CD4-positive, alpha-beta memory T cell (primary cell): ENCODE measurements at regions not wholly inside any gene's neighbourhood (a gene's known extent, or its start where the extent isn't known, plus 50 kb on each side); places are given as distances from the start of the nearest gene placed in this dataset.
A peak's percentile ranks its signal among the peaks of the same experiment; 100 is the strongest.

Experiments
- CTCF ChIA-PET: fragments of 350-600 bp; sonication (Branson Sonifier 250); formaldehyde crosslinking; loops from one replicate; lab custom pipeline; 2021; ENCODE audit warnings: inconsistent platforms; ENCODE audit not compliant: partially characterized antibody; lab: Charles Lee
- POLR2A ChIA-PET: fragments of 350-600 bp; sonication (Branson Sonifier 250); formaldehyde crosslinking; loops from one replicate; lab custom pipeline; 2021; ENCODE audit not compliant: partially characterized antibody; lab: Charles Lee
- DNase-seq, 5 donors: peaks; one replicate each; pipeline versions ENCODE4 v3.0.0 to v3.0.0-alpha.2; 2020 to 2022; ENCODE audit warnings: mixed read lengths in 1 of 5
- H3K27ac ChIP-seq: one replicate; pipeline ENCODE4 v1.7.0; 2013; ENCODE audit warnings: low read depth, low read length
- H3K27me3 ChIP-seq: 2 replicates; pipeline ENCODE4 v1.7.0; 2013; ENCODE audit warnings: mild to moderate bottlenecking, low read length, moderate library complexity; ENCODE audit not compliant: insufficient read depth
- H3K36me3 ChIP-seq: 2 replicates; pipeline ENCODE4 v1.7.0; 2013; ENCODE audit warnings: mild to moderate bottlenecking, low read length, moderate library complexity; ENCODE audit not compliant: insufficient read depth
- H3K4me1 ChIP-seq: 2 replicates; pipeline ENCODE4 v1.7.0; 2013; ENCODE audit warnings: mild to moderate bottlenecking, low read length, moderate library complexity; ENCODE audit not compliant: insufficient read depth
- H3K4me3 ChIP-seq, 2 donors: one replicate each; pipeline ENCODE4 v1.7.0; 2013; ENCODE audit warnings: low read length in 2 of 2, mild to moderate bottlenecking in 1 of 2
- H3K9me3 ChIP-seq, 2 donors: one replicate each; pipeline ENCODE4 v1.7.0; 2013; ENCODE audit warnings: low read length in 2 of 2, control low read depth in 1 of 2; ENCODE audit not compliant: control insufficient read depth in 1 of 2
- H3K27ac Mint-ChIP-seq, 7 donors: one replicate each; pipeline ENCODE4 v1.8.0; 2020 to 2021; ENCODE audit warnings: mixed read lengths in 7 of 7, mild to moderate bottlenecking in 6 of 7, inconsistent platforms in 3 of 7, moderate library complexity in 3 of 7
- H3K27me3 Mint-ChIP-seq, 2 donors: one replicate each; pipeline ENCODE4 v1.8.0; 2020 to 2021; ENCODE audit warnings: mixed read lengths in 2 of 2
- H3K36me3 Mint-ChIP-seq, 2 donors: one replicate each; pipeline ENCODE4 v1.8.0; 2020 to 2021; ENCODE audit warnings: mixed read lengths in 2 of 2, inconsistent platforms in 1 of 2, mild to moderate bottlenecking in 1 of 2
- H3K4me1 Mint-ChIP-seq, 4 donors: one replicate each; pipeline ENCODE4 v1.8.0; 2020 to 2021; ENCODE audit warnings: mixed read lengths in 4 of 4, mild to moderate bottlenecking in 1 of 4
- H3K4me3 Mint-ChIP-seq, 8 donors: one replicate each; pipeline ENCODE4 v1.8.0; 2020 to 2021; ENCODE audit warnings: mixed read lengths in 8 of 8, mild to moderate bottlenecking in 7 of 8, moderate library complexity in 6 of 8, inconsistent platforms in 3 of 8
- H3K9me3 Mint-ChIP-seq, 8 donors: one replicate each; pipeline ENCODE4 v1.8.0; 2020 to 2021; ENCODE audit warnings: mixed read lengths in 8 of 8, mild to moderate bottlenecking in 5 of 8, inconsistent platforms in 3 of 8, moderate library complexity in 1 of 8
- intact Hi-C: fragments of 100-400 bp; cut with micrococcal nuclease; formaldehyde crosslinking; loops from one replicate; pipeline ENCODE4 v1.15.1; 2023

GRCh38 chr10:33621101-33621500, 286.6 kb upstream of the NRP1 start:
- no peaks in the 10 kb centered on the region for H3K4me1 Mint-ChIP-seq
- DNase-seq, result no peak
- Histone ChIP-seq H3K27me3 (no peaks in the 10 kb centered on the region), H3K27ac (no peak overlapping the region), H3K9me3 (no peaks in the 10 kb centered on the region), H3K36me3 (no peaks in the 10 kb centered on the region), H3K4me3 (no peak overlapping the region), H3K4me1 (no peaks in the 10 kb centered on the region)
- H3K4me3 Mint-ChIP-seq, result no peak overlapping the region
- peaks cover 3 to 5% of the 10 kb centered on the region in 2 donors for H3K27me3 Mint-ChIP-seq
- H3K36me3 Mint-ChIP-seq, result no peaks in the 10 kb centered on the region
- ChIA-PET CTCF (no interaction called here), POLR2A (no interaction called here)
- H3K9me3 Mint-ChIP-seq, result peaks cover 0 to 2% (median 0%) of the 10 kb centered on the region in 8 donors
- intact Hi-C loops, result no loop called here
- no peak overlapping the region for H3K27ac Mint-ChIP-seq

- CTCF ChIA-PET, result no interaction called here
- no peak overlapping the region for H3K4me3 ChIP-seq
- Mint-ChIP-seq H3K9me3 (peaks cover 0 to 6% (median 3%) of the 10 kb centered on the region in 8 donors), H3K4me3 (no peak overlapping the region), H3K4me1 (peaks cover 0 to under 1% (median 0%) of the 10 kb centered on the region in 4 donors), H3K27ac (no peak overlapping the region), H3K36me3 (peaks cover 0 to 4% of the 10 kb centered on the region in 2 donors), H3K27me3 (peaks cover 2% of the 10 kb centered on the region in 2 donors)
- no peak overlapping the region for H3K27ac ChIP-seq
- H3K36me3 ChIP-seq, result no peaks in the 10 kb centered on the region
- no peaks in the 10 kb centered on the region for H3K4me1 ChIP-seq
- POLR2A ChIA-PET, result no interaction called here
- intact Hi-C loops, result no loop called here
- H3K27me3 ChIP-seq, result no peaks in the 10 kb centered on the region
- no peaks in the 10 kb centered on the region for H3K9me3 ChIP-seq
- DNase-seq, result no peak
Measured at GRCh38 chr10:33618196-33618595, 283.7 kb upstream of the NRP1 start.

GRCh38 chr10:33617381-33618080, 283.1 kb upstream of the NRP1 start:
- peaks cover 0 to 11% of the 10 kb centered on the region in 2 donors for H3K36me3 Mint-ChIP-seq
- Histone ChIP-seq H3K4me3 (no peak overlapping the region), H3K4me1 (no peaks in the 10 kb centered on the region), H3K27me3 (no peaks in the 10 kb centered on the region), H3K27ac (no peak overlapping the region), H3K36me3 (no peaks in the 10 kb centered on the region), H3K9me3 (no peaks in the 10 kb centered on the region)
- POLR2A ChIA-PET, result no interaction called here
- peaks cover 2 to 12% (median 4%) of the 10 kb centered on the region in 8 donors for H3K9me3 Mint-ChIP-seq
- intact Hi-C loops, result no loop called here
- DNase-seq, result no peak
- no peak overlapping the region for H3K4me3 Mint-ChIP-seq
- H3K27me3 Mint-ChIP-seq, result peaks cover 2% of the 10 kb centered on the region in 2 donors
- H3K27ac Mint-ChIP-seq, result no peak overlapping the region
- CTCF ChIA-PET, result no interaction called here
- H3K4me1 Mint-ChIP-seq, result peaks cover 5 to 7% (median 6%) of the 10 kb centered on the region in 4 donors

GRCh38 chr10:33616956-33617355, 282.5 kb upstream of the NRP1 start:
- H3K36me3 Mint-ChIP-seq, result peaks cover 0 to 11% of the 10 kb centered on the region in 2 donors
- no peak overlapping the region for H3K4me3 Mint-ChIP-seq
- H3K27me3 ChIP-seq, result no peaks in the 10 kb centered on the region
- H3K9me3 ChIP-seq, result no peaks in the 10 kb centered on the region
- ChIA-PET POLR2A (no interaction called here), CTCF (no interaction called here)
- H3K36me3 ChIP-seq, result no peaks in the 10 kb centered on the region
- no peak for DNase-seq
- no peak overlapping the region for H3K4me3 ChIP-seq
- H3K27ac Mint-ChIP-seq, result no peak overlapping the region
- intact Hi-C loops, result no loop called here
- H3K4me1 ChIP-seq, result no peaks in the 10 kb centered on the region
- peaks cover 4 to 14% (median 7%) of the 10 kb centered on the region in 8 donors for H3K9me3 Mint-ChIP-seq
- peaks cover 5 to 7% (median 7%) of the 10 kb centered on the region in 4 donors for H3K4me1 Mint-ChIP-seq
- H3K27me3 Mint-ChIP-seq, result peaks cover 2% of the 10 kb centered on the region in 2 donors
- no peak overlapping the region for H3K27ac ChIP-seq

- Histone ChIP-seq H3K9me3 (no peaks in the 10 kb centered on the region), H3K36me3 (no peaks in the 10 kb centered on the region), H3K4me3 (no peak overlapping the region), H3K4me1 (no peaks in the 10 kb centered on the region), H3K27ac (no peak overlapping the region), H3K27me3 (no peaks in the 10 kb centered on the region)
- H3K9me3 Mint-ChIP-seq, result peaks cover 5 to 30% (median 24%) of the 10 kb centered on the region in 8 donors
- DNase-seq, result peak in 1 of 5 donors; percentile 2
- ChIA-PET POLR2A (no interaction called here), CTCF (no interaction called here)
- H3K27ac Mint-ChIP-seq, result peak overlapping the region in 4 of 7 donors; percentile 6 to 59 (median 30)
- intact Hi-C loops, result no loop called here
- peaks cover 2 to 11% of the 10 kb centered on the region in 2 donors for H3K36me3 Mint-ChIP-seq
- H3K27me3 Mint-ChIP-seq, result peaks cover 0 to 5% of the 10 kb centered on the region in 2 donors
- peaks cover 5 to 7% (median 7%) of the 10 kb centered on the region in 4 donors for H3K4me1 Mint-ChIP-seq
- H3K4me3 Mint-ChIP-seq, result peak overlapping the region in 7 of 8 donors; percentile 26 to 70 (median 52)
Measured at GRCh38 chr10:33612551-33612950, 278.1 kb upstream of the NRP1 start.

GRCh38 chr10:33612116-33612515, 277.6 kb upstream of the NRP1 start:
- no peak for DNase-seq
- Histone ChIP-seq H3K27ac (no peak overlapping the region), H3K9me3 (no peaks in the 10 kb centered on the region), H3K4me3 (no peak overlapping the region), H3K4me1 (no peaks in the 10 kb centered on the region), H3K36me3 (no peaks in the 10 kb centered on the region), H3K27me3 (no peaks in the 10 kb centered on the region)
- Mint-ChIP-seq H3K27ac (peak overlapping the region in 1 of 7 donors; percentile 10), H3K27me3 (peaks cover 0 to 5% of the 10 kb centered on the region in 2 donors), H3K4me1 (peaks cover 5 to 7% (median 7%) of the 10 kb centered on the region in 4 donors), H3K9me3 (peaks cover 5 to 30% (median 24%) of the 10 kb centered on the region in 8 donors), H3K36me3 (peaks cover 2 to 11% of the 10 kb centered on the region in 2 donors), H3K4me3 (peak overlapping the region in 6 of 8 donors; percentile 48 to 70 (median 60))
- intact Hi-C loops, result no loop called here
- ChIA-PET POLR2A (no interaction called here), CTCF (no interaction called here)

GRCh38 chr10:33611423-33611822, 277.0 kb upstream of the NRP1 start:
- POLR2A ChIA-PET, result no interaction called here
- peaks cover 0 to 5% of the 10 kb centered on the region in 2 donors for H3K27me3 Mint-ChIP-seq

More at GRCh38 chr10:33611423-33611822, 277.0 kb upstream of the NRP1 start:
- Histone ChIP-seq H3K4me1 (no peaks in the 10 kb centered on the region), H3K4me3 (no peak overlapping the region), H3K27me3 (no peaks in the 10 kb centered on the region), H3K36me3 (no peaks in the 10 kb centered on the region), H3K9me3 (no peaks in the 10 kb centered on the region), H3K27ac (no peak overlapping the region)
- H3K27ac Mint-ChIP-seq, result no peak overlapping the region
- CTCF ChIA-PET, result no interaction called here
- H3K4me3 Mint-ChIP-seq, result no peak overlapping the region
- peaks cover 5 to 7% (median 7%) of the 10 kb centered on the region in 4 donors for H3K4me1 Mint-ChIP-seq
- H3K9me3 Mint-ChIP-seq, result peaks cover 5 to 30% (median 24%) of the 10 kb centered on the region in 8 donors
- intact Hi-C loops, result no loop called here
- no peak for DNase-seq
- peaks cover 2 to 11% of the 10 kb centered on the region in 2 donors for H3K36me3 Mint-ChIP-seq
